Astrocyte of the cerebellum (primary cell): ENCODE measurements at regions not wholly inside any gene's neighbourhood (a gene's known extent, or its start where the extent isn't known, plus 50 kb on each side); places are given as distances from the start of the nearest gene placed in this dataset.
A peak's percentile ranks its signal among the peaks of the same experiment; 100 is the strongest.

Experiments
- DNase-seq: peaks from one replicate; pipeline ENCODE4 v3.0.0-alpha.2; 2011; ENCODE audit warnings: low read depth
- H3K4me3 ChIP-seq: 2 replicates; pipeline ENCODE4 v1.5.1; 2011; ENCODE audit warnings: mild to moderate bottlenecking, low read depth, low read length, moderate library complexity
- in situ Hi-C: cut with HindIII; loops from 2 replicates; pipeline ENCODE4 v1.10.0; 2017; ENCODE audit warnings: low sequenced_read_pairs
- TF ChIP-seq, protein P1 (sequence below): IDR thresholded peaks from 2 replicates; pipeline ENCODE4 v1.5.1; 2012; ENCODE audit warnings: low read length, low read depth, moderate library complexity, mild to moderate bottlenecking; ENCODE audit errors: missing control alignments

DNA sequence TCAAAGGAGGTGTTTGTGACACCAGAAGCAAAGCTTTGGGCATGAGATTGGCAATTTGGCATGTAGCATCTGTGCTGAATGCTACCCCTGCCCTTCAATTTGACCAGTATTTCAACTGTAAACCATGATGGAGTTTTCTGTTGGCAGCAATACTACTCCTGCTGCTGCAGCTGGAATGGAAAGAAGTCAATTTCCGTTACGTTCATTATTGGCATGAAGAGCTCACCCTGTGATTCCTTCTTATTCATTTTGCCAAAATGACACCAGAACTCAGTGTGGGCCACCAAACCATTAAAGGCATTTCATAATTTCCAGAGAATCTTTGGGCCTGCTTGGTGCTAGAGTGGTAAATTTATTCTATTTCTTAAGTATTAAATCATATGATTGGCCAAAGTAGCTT, 433.1 kb upstream of the DMAC1 start:
- no peak overlapping the region for H3K4me3 ChIP-seq
- DNase-seq = no peak
- in situ Hi-C loops = no loop called here
- TF ChIP-seq, protein P1, sequence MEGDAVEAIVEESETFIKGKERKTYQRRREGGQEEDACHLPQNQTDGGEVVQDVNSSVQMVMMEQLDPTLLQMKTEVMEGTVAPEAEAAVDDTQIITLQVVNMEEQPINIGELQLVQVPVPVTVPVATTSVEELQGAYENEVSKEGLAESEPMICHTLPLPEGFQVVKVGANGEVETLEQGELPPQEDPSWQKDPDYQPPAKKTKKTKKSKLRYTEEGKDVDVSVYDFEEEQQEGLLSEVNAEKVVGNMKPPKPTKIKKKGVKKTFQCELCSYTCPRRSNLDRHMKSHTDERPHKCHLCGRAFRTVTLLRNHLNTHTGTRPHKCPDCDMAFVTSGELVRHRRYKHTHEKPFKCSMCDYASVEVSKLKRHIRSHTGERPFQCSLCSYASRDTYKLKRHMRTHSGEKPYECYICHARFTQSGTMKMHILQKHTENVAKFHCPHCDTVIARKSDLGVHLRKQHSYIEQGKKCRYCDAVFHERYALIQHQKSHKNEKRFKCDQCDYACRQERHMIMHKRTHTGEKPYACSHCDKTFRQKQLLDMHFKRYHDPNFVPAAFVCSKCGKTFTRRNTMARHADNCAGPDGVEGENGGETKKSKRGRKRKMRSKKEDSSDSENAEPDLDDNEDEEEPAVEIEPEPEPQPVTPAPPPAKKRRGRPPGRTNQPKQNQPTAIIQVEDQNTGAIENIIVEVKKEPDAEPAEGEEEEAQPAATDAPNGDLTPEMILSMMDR = no peak

DNA sequence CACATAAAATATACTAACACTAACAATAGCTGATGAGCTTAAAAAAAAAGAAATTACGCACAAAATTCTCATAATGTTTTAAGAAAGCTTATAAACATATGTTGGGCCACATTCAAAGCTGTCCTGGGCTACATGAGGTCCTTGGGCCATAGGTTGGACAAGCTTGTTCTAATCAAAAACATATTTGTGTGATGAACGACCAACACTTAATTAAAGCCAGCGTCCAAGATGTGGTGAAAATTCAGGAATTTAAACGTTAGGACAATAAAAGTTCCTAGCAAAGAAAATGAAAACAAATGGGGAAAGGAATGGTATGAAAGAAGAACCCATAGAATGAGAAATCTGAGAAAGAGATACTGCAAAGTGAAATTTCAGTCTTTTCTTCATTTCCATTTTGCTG, 429.6 kb upstream of the DMAC1 start:
- DNase-seq = no peak
- no peak overlapping the region for H3K4me3 ChIP-seq
- in situ Hi-C loops = no loop called here
- TF ChIP-seq, protein P1 = no peak

DNA sequence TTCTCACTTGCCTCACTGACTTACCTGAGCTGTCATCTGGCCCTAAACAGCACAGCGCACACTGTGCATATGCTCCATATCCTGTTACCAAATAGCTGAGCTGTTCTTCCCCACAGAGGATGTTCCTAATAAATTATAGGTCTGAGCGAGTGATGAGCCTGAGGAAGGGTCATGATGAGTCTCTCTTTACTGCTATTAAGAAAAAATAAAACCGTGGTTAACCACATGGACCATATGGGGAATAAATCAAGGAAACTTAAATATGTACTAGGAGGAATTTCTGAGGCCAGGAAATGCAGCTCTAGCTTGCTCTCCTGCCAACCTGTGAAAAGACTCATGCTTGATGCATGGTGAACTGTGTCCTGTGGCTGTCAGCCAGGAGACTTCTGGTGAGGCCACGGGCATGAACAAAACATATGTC, 424.8 kb upstream of the DMAC1 start:
- H3K4me3 ChIP-seq = no peak overlapping the region
- DNase-seq = peak; percentile 69
- in situ Hi-C loops = no loop called here
- TF ChIP-seq, protein P1 = no peak

DNA sequence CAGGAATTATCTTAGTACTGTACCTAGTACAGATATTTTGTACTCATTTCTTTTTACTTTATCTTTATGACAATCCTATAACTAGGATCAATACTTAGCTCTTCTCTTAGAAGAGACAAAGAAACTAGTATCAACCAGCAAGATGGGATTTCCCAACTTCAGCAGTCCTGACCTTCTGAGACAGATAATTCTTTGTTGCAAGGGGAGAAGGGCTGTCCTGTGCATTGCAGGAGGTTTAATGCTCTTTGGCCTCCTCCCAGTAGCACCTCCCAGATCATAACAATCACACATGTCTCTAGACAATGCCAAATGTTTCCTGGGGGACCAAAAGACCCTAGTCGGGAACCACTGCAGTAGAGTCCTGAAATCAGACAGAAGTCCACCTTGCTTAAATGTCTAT, 424.3 kb upstream of the DMAC1 start:
- no peak for DNase-seq
- in situ Hi-C loops = no loop called here
- H3K4me3 ChIP-seq = no peak overlapping the region
- TF ChIP-seq, protein P1 = no peak

DNA sequence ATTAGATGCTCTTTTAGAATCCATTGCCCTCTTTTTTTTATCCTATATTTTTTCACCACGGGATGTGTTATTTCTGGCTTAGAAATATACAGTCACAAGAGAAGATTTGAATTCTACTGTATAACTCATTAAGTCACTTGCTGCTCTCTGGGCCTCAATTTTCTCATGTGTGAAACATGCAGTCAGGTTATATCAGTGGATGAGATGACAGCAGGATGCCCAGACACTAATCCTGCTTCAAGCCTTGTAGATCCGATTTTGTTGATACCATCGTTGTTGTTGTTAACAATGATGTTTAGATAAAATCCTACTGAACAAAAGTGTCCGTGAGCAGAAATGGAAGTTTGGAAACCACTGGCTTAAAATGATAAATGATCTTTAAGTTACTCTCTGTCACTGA, 421.9 kb upstream of the DMAC1 start:
- no peak overlapping the region for H3K4me3 ChIP-seq
- no peak for DNase-seq
- in situ Hi-C loops = no loop called here
- TF ChIP-seq, protein P1 = no peak

DNA sequence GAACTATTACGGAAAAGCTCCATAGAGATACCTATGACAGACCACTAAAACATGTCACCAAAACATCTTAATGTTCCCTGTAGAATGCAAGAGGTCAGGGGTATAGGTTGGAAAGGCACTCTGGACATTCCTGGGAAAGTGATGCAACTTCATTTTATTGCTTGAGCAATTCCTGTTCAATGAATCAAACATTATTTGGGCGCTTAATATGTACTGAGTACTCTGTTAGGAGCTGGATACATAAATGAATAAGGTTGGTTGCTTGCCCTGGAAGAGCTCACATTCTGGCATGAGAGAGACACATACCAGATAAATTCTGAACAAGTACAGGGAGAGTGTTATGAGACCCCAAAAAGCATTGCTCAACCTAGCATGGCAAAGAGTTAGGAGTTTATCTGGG, 408.9 kb upstream of the DMAC1 start:
- H3K4me3 ChIP-seq = no peak overlapping the region
- no peak for DNase-seq
- TF ChIP-seq, protein P1 = no peak
- in situ Hi-C loops = no loop called here

DNA sequence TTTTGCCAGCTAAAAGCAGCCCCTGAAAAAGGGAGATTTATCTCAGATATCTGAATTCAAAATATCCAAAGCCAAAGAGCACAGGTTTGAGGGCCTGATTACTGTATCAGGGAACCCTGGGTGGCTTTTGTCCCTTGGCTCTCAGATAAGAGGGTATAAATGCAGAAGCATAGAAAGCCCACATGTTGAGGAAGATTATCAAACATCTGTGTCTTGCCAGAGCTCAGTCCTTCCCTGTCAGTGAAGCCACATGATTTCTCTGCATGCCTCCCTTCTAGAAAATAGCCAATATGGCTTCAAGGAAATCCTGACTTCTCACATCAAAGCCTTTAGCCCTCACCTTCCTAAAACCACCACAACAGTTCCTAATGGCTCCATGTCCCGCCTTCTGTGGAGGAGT, 408.0 kb upstream of the DMAC1 start:
- no peak for DNase-seq
- no peak overlapping the region for H3K4me3 ChIP-seq
- in situ Hi-C loops = no loop called here
- TF ChIP-seq, protein P1 = no peak
